ENCODE measurements at regions not wholly inside any gene's neighbourhood (a gene's known extent, or its start where the extent isn't known, plus 50 kb on each side); places are given as distances from the start of the nearest gene placed in this dataset.

GRCh38 chr18:30333310-30333709, 709.2 kb downstream of the DSC3 start:
- TF ChIP-seq CTCF (IDR thresholded peaks at IDR 0.05) (no peak), POLR2A (IDR thresholded peaks at IDR 0.05) (no peak)

All from heart left ventricle (tissue), 13 donors.